GM23338 (cell line): ENCODE measurements at regions not wholly inside any gene's neighbourhood (a gene's known extent, or its start where the extent isn't known, plus 50 kb on each side); places are given as distances from the start of the nearest gene placed in this dataset.
A peak's percentile ranks its signal among the peaks of the same experiment; 100 is the strongest.

ENCODE experiments used
- ATAC-seq: fragments of 200-7000 bp; cut with Tn5 transposase; 3 replicates; pipeline ENCODE4 v1.9.1; 2020
- DNase-seq: peaks from one replicate; pipeline ENCODE4 v3.0.0-alpha.2; 2015; ENCODE audit warnings: low spot score
- H2AFZ ChIP-seq: fragments of 200-600 bp; sonication (generic); 2 replicates; pipeline ENCODE4 v1.8.0; 2016; ENCODE audit warnings: antibody characterized with exemption, mild to moderate bottlenecking, moderate library complexity
- H3F3A ChIP-seq: fragments of 200-600 bp; sonication (generic); replicated peaks from 2 replicates; pipeline ENCODE4 v1.8.0; 2017; ENCODE audit warnings: antibody characterized with exemption, mixed run types, low read depth
- H3K27ac ChIP-seq: fragments of 200-600 bp; sonication (generic); 2 replicates; pipeline ENCODE4 v1.6.1; 2016; ENCODE audit warnings: low read depth
- H3K27me3 ChIP-seq: fragments of 200-600 bp; sonication (generic); 2 replicates; pipeline ENCODE4 v1.8.0; 2016; ENCODE audit warnings: mild to moderate bottlenecking, mixed run types, moderate library complexity; ENCODE audit not compliant: insufficient read depth
- H3K36me3 ChIP-seq: fragments of 200-600 bp; sonication (generic); 2 replicates; pipeline ENCODE4 v1.8.0; 2016; ENCODE audit warnings: mild to moderate bottlenecking; ENCODE audit not compliant: insufficient read depth
- H3K4me1 ChIP-seq: fragments of 200-600 bp; sonication (generic); 2 replicates; pipeline ENCODE4 v1.8.0; 2016; ENCODE audit warnings: mild to moderate bottlenecking, moderate library complexity; ENCODE audit not compliant: insufficient read depth
- H3K4me2 ChIP-seq: fragments of 200-600 bp; sonication (generic); 2 replicates; pipeline ENCODE4 v1.7.1; 2017; ENCODE audit warnings: mixed run types
- H3K4me3 ChIP-seq: fragments of 200-600 bp; sonication (generic); 2 replicates; pipeline ENCODE4 v1.6.1; 2016; ENCODE audit warnings: mixed run types
- H3K79me2 ChIP-seq: fragments of 200-600 bp; sonication (generic); replicated peaks from 2 replicates; pipeline ENCODE4 v1.8.0; 2017; ENCODE audit warnings: mild to moderate bottlenecking; ENCODE audit not compliant: insufficient read depth
- H3K9me2 ChIP-seq: fragments of 200-600 bp; sonication (generic); 2 replicates; pipeline ENCODE4 v1.8.0; 2017; ENCODE audit not compliant: insufficient read depth
- H4K20me1 ChIP-seq: fragments of 200-600 bp; sonication (generic); replicated peaks from 2 replicates; pipeline ENCODE4 v1.8.0; 2017; ENCODE audit warnings: mild to moderate bottlenecking; ENCODE audit not compliant: insufficient read depth
- H3K27ac Mint-ChIP-seq: 2 replicates; pipeline ENCODE4 v1.8.0; 2020; ENCODE audit warnings: inconsistent platforms, mild to moderate bottlenecking, moderate library complexity, mixed read lengths
- H3K27me3 Mint-ChIP-seq: 3 replicates; pipeline ENCODE4 v1.8.0; 2022; ENCODE audit warnings: low read depth, mild to moderate bottlenecking, moderate library complexity, mixed read lengths, inconsistent platforms; ENCODE audit not compliant: insufficient read depth, poor library complexity
- H3K36me3 Mint-ChIP-seq: 3 replicates; pipeline ENCODE4 v1.8.0; 2021; ENCODE audit warnings: low read depth, mild to moderate bottlenecking, inconsistent platforms, moderate library complexity, mixed read lengths
- H3K4me1 Mint-ChIP-seq: 3 replicates; pipeline ENCODE4 v1.8.0; 2020; ENCODE audit warnings: mild to moderate bottlenecking, inconsistent platforms, mixed read lengths
- H3K4me3 Mint-ChIP-seq: 3 replicates; pipeline ENCODE4 v1.8.0; 2021; ENCODE audit warnings: moderate library complexity, mild to moderate bottlenecking, inconsistent platforms, mixed read lengths
- H3K9me3 Mint-ChIP-seq: 3 replicates; pipeline ENCODE4 v1.8.0; 2020; ENCODE audit warnings: moderate library complexity, mild to moderate bottlenecking, inconsistent platforms, mixed read lengths
- CTCF ChIP-seq, 2 experiments: fragments of 200-600 bp in 1 of 2; sonication (generic) in 1 of 2; conservative IDR thresholded peaks; 2 replicates each; pipeline versions ENCODE4 v1.5.1 to v1.6.1; 2016 to 2017; ENCODE audit warnings: antibody characterized with exemption in 2 of 2, low read depth in 2 of 2, mild to moderate bottlenecking in 2 of 2, moderate library complexity in 1 of 2
- POLR2AphosphoS5 ChIP-seq: IDR thresholded peaks from 2 replicates; pipeline ENCODE4 v1.6.1; 2016; ENCODE audit warnings: antibody characterized with exemption, low read depth
- REST ChIP-seq: IDR thresholded peaks from one replicate; pipeline ENCODE4 v1.6.1; 2018; ENCODE audit warnings: antibody characterized with exemption; ENCODE audit not compliant: unreplicated experiment
- ZNF114 ChIP-seq: fragments of 250-450 bp; sonication (Bioruptor Pico); IDR thresholded peaks from 2 replicates; pipeline ENCODE4 v1.5.0; 2020; ENCODE audit warnings: mild to moderate bottlenecking, moderate library complexity

- peaks cover 53% of the 10 kb centered on the region for H3K79me2 ChIP-seq
- no peaks in the 10 kb centered on the region for H3K9me2 ChIP-seq
- ATAC-seq = peak; percentile 86
Measured at GRCh38 chr13:50081679-50082425, 66.6 kb downstream of the KCNRG start.

More at GRCh38 chr13:50081679-50082425, 66.6 kb downstream of the KCNRG start:
- Mint-ChIP-seq H3K36me3 (no peaks in the 10 kb centered on the region; the same call in 1 of the 3 replicates), H3K9me3 (no peaks in the 10 kb centered on the region), H3K4me1 (peaks cover 31% of the 10 kb centered on the region), H3K4me3 (peak overlapping the region; percentile 99), H3K27me3 (peaks cover 9% of the 10 kb centered on the region), H3K27ac (peak overlapping the region; percentile 99)
- peaks cover 33% of the 10 kb centered on the region for H3K27me3 ChIP-seq
- peak overlapping the region; percentile 85 for H3K4me2 ChIP-seq
- peak; percentile 99 for DNase-seq
- TF ChIP-seq POLR2AphosphoS5 = peak; percentile 79
- no peak for TF ChIP-seq ZNF114 (CRISPR knock-in tag)
- TF ChIP-seq REST = no peak
- peak in 1 of 2 experiments; percentile 68; a peak in 2 of 4 replicates for TF ChIP-seq CTCF (conservative IDR thresholded peaks at IDR 0.05; ENCODE audit: low read depth in 2 of 2)
- H3K4me3 ChIP-seq = peak overlapping the region; percentile 65
- no peaks in the 10 kb centered on the region for H3K36me3 ChIP-seq
- H3K27ac ChIP-seq = peak overlapping the region; percentile 90
- peaks cover 25% of the 10 kb centered on the region for H4K20me1 ChIP-seq
- H2AFZ ChIP-seq = peak overlapping the region; percentile 87
- peaks cover 5% of the 10 kb centered on the region; the same call in 1 of the 2 replicates for H3F3A ChIP-seq
- peaks cover 31% of the 10 kb centered on the region for H3K4me1 ChIP-seq
